ENCODE measurements at regions not wholly inside any gene's neighbourhood (a gene's known extent, or its start where the extent isn't known, plus 50 kb on each side); places are given as distances from the start of the nearest gene placed in this dataset.

- TF ChIP-seq POLR2A (IDR thresholded peaks at IDR 0.05) = no peak
- TF ChIP-seq EP300 (IDR thresholded peaks at IDR 0.05) = no peak
- no peak for TF ChIP-seq CTCF (IDR thresholded peaks at IDR 0.05)
- DNase-seq (ENCODE audit: low spot score in 2 of 2) = no peak
- H3K9me3 ChIP-seq = no peaks in the 10 kb centered on the region
- no peaks in the 10 kb centered on the region for H3K27me3 ChIP-seq
- H3K4me1 ChIP-seq = peaks cover 0 to 7% (median 0%) of the 10 kb centered on the region in 4 donors
- no peak overlapping the region for H3K4me3 ChIP-seq
- 92 to 97% methylated on average over 8 of the region's 8 CpGs for WGBS, 2 donors
- no peak overlapping the region for H3K27ac ChIP-seq
- H3K36me3 ChIP-seq = no peaks in the 10 kb centered on the region
Observed at GRCh38 chr4:124433500-124433899, 279.0 kb downstream of the ANKRD50 start.

- WGBS, 2 donors = 70 to 73% methylated on average over 2 of the region's 2 CpGs
Observed at GRCh38 chr4:124435274-124435950, 277.1 kb downstream of the ANKRD50 start.

GRCh38 chr4:124437853-124438495 is 274.6 kb downstream of the ANKRD50 start:
- DNase-seq (ENCODE audit: low spot score in 2 of 2) = no peak
- Histone ChIP-seq H3K36me3 (no peaks in the 10 kb centered on the region), H3K4me1 (no peaks in the 10 kb centered on the region), H3K27ac (no peak overlapping the region), H3K4me3 (no peak overlapping the region), H3K27me3 (no peaks in the 10 kb centered on the region), H3K9me3 (peaks cover 0 to 2% (median under 1%) of the 10 kb centered on the region in 4 donors)
- no peak for TF ChIP-seq POLR2A (IDR thresholded peaks at IDR 0.05)
- no peak for TF ChIP-seq CTCF (IDR thresholded peaks at IDR 0.05)
- TF ChIP-seq EP300 (IDR thresholded peaks at IDR 0.05) = no peak

More at GRCh38 chr4:124435274-124435950, 277.1 kb downstream of the ANKRD50 start:
- no peaks in the 10 kb centered on the region for H3K27me3 ChIP-seq
- TF ChIP-seq EP300 (IDR thresholded peaks at IDR 0.05) (no peak), CTCF (IDR thresholded peaks at IDR 0.05) (no peak)
- no peaks in the 10 kb centered on the region for H3K36me3 ChIP-seq
- no peak overlapping the region for H3K27ac ChIP-seq
- no peak overlapping the region for H3K4me3 ChIP-seq
- H3K4me1 ChIP-seq = no peaks in the 10 kb centered on the region
- H3K9me3 ChIP-seq = no peaks in the 10 kb centered on the region
- DNase-seq (ENCODE audit: low spot score in 2 of 2) = no peak

GRCh38 chr4:124445071-124445470 is 267.5 kb downstream of the ANKRD50 start:
- no peak overlapping the region for H3K27ac ChIP-seq
- H3K4me1 ChIP-seq = no peaks in the 10 kb centered on the region
- TF ChIP-seq CTCF (IDR thresholded peaks at IDR 0.05) = no peak
- no peak for TF ChIP-seq EP300 (IDR thresholded peaks at IDR 0.05)
- TF ChIP-seq POLR2A (IDR thresholded peaks at IDR 0.05) = no peak
- 87 to 96% methylated on average over 3 to 5 of the region's 5 CpGs for WGBS, 2 donors
- no peaks in the 10 kb centered on the region for H3K27me3 ChIP-seq
- no peak for DNase-seq (ENCODE audit: low spot score in 2 of 2)
- H3K36me3 ChIP-seq = no peaks in the 10 kb centered on the region
- no peak overlapping the region for H3K4me3 ChIP-seq
- H3K9me3 ChIP-seq = peaks cover 0 to 18% (median 5%) of the 10 kb centered on the region in 4 donors

- H3K9me3 ChIP-seq = peaks cover 0 to 1% (median 0%) of the 10 kb centered on the region in 4 donors
Observed at GRCh38 chr4:124449881-124450280, 262.7 kb downstream of the ANKRD50 start.

More at GRCh38 chr4:124449881-124450280, 262.7 kb downstream of the ANKRD50 start:
- Histone ChIP-seq H3K4me1 (no peaks in the 10 kb centered on the region), H3K36me3 (no peaks in the 10 kb centered on the region), H3K4me3 (no peak overlapping the region), H3K27ac (no peak overlapping the region), H3K27me3 (no peaks in the 10 kb centered on the region)
- DNase-seq (ENCODE audit: low spot score in 2 of 2) = no peak
- no peak for TF ChIP-seq CTCF (IDR thresholded peaks at IDR 0.05)
- TF ChIP-seq EP300 (IDR thresholded peaks at IDR 0.05) = no peak
- no peak for TF ChIP-seq POLR2A (IDR thresholded peaks at IDR 0.05)
- WGBS, 2 donors = 81 to 84% methylated on average over 1 of the region's 1 CpG
